Stimulated activated naive CD8-positive, alpha-beta T cell treated with anti-CD3 and anti-CD28 coated beads, Interleukin-15, Interleukin-2, amounts not matched to agents 100 ng/mL and 50 ng/mL, for 24 hours (primary cell): ENCODE measurements at regions not wholly inside any gene's neighbourhood (a gene's known extent, or its start where the extent isn't known, plus 50 kb on each side); places are given as distances from the start of the nearest gene placed in this dataset.

Experiments
- H3K27ac Mint-ChIP-seq: one replicate; pipeline ENCODE4 v1.8.0; 2021; ENCODE audit warnings: mild to moderate bottlenecking, mixed read lengths
- H3K27me3 Mint-ChIP-seq: one replicate; pipeline ENCODE4 v1.8.0; 2021; ENCODE audit warnings: mixed read lengths
- H3K36me3 Mint-ChIP-seq: one replicate; pipeline ENCODE4 v1.8.0; 2021; ENCODE audit warnings: low read depth, mixed read lengths
- H3K4me1 Mint-ChIP-seq: one replicate; pipeline ENCODE4 v1.8.0; 2021; ENCODE audit warnings: low read depth, mixed read lengths
- H3K4me3 Mint-ChIP-seq: one replicate; pipeline ENCODE4 v1.8.0; 2021; ENCODE audit warnings: mild to moderate bottlenecking, mixed read lengths
- H3K9me3 Mint-ChIP-seq: one replicate; pipeline ENCODE4 v1.8.0; 2021; ENCODE audit warnings: mixed read lengths

DNA sequence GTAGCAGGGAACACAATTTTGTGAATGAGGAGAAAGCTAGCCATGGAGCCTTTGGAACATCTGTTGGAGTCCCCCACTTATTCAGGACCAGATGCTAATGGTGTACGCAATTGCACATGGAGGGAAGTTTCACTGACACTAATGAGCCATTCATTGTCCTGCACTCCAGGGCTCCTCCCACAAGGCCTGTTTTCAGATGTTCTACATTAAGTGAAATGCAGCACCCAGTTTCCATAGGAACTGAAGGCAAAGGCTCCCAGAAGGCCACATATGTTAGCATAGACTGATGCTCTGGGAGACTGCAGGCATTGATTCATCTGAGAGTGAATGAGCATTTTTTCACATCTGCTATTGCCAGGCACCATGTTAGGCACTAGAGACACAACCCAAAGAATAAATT lies 399.5 kb downstream of the ETS1 start:
- no peak overlapping the region for H3K4me3 Mint-ChIP-seq
- H3K36me3 Mint-ChIP-seq: peaks cover 30% of the 10 kb centered on the region
- H3K9me3 Mint-ChIP-seq: peaks cover 27% of the 10 kb centered on the region
- no peaks in the 10 kb centered on the region for H3K27me3 Mint-ChIP-seq
- H3K4me1 Mint-ChIP-seq: peaks cover 44% of the 10 kb centered on the region
- H3K27ac Mint-ChIP-seq: no peak overlapping the region

DNA sequence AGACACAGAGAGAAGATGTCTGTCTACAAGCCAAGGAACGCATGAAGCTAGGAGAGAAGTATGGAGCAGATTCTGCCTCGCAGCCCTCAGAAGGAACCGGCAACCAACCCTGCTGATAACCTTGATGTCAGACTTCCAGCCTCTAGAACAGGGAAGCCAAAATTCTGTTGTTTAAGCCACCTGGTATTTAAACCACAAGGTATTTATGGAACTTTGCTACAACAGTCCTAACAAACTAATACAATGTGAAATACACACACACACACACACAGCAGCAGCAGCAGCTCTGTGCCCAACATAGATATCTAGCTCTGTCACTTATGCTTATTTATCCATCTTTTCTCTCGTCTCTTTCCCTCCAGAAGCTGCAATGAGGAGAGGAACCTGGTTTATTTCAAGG lies 400.0 kb downstream of the ETS1 start:
- Mint-ChIP-seq H3K4me3 (no peak overlapping the region), H3K36me3 (peaks cover 30% of the 10 kb centered on the region), H3K27ac (no peak overlapping the region), H3K4me1 (peaks cover 47% of the 10 kb centered on the region), H3K27me3 (no peaks in the 10 kb centered on the region), H3K9me3 (peaks cover 27% of the 10 kb centered on the region)

DNA sequence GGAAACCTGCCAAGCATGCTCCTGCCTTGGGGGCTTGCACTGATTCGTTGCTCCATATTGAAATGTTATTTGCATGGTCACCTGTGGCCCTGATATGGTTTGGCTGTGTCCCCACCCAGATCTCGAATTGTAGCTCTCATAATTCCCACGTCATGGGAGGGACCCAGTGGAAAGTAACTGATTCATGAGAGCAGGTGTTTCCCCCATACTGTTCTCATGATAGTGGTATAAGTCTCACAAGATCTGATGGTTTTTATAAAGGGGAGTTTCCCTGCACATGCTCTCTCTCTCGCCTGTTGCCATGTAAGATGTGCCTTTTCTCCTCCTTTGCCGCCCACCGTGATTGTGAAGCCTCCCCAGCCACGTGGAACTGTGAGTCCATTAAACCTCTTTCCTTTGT lies 402.4 kb downstream of the ETS1 start:
- H3K27me3 Mint-ChIP-seq: no peaks in the 10 kb centered on the region
- peaks cover 48% of the 10 kb centered on the region for H3K4me1 Mint-ChIP-seq
- H3K36me3 Mint-ChIP-seq: peaks cover 30% of the 10 kb centered on the region
- H3K9me3 Mint-ChIP-seq: peaks cover 27% of the 10 kb centered on the region
- no peak overlapping the region for H3K27ac Mint-ChIP-seq
- no peak overlapping the region for H3K4me3 Mint-ChIP-seq

DNA sequence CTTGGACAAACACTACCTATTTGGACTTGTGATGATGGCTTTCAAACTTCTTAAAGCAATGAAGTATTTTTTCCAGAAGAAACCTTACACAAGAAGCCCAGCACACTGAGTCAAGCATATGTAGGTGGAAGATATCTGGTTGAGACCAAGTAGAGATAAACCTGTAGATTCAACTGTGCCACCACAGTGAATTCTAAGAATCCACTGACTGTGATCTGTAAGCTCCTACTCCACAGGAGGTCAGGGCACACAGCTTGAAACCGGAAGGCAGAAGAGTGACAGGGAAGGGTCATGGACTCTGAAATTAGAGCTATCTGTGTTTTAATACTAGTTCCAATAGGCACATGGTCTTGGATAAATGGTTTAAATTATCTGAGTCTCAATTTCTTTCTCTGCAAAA lies 404.5 kb downstream of the ETS1 start:
- Mint-ChIP-seq H3K4me3 (no peak overlapping the region), H3K27ac (peak overlapping the region; percentile 53), H3K9me3 (peaks cover 27% of the 10 kb centered on the region), H3K4me1 (peaks cover 41% of the 10 kb centered on the region), H3K27me3 (no peaks in the 10 kb centered on the region), H3K36me3 (peaks cover 30% of the 10 kb centered on the region)

DNA sequence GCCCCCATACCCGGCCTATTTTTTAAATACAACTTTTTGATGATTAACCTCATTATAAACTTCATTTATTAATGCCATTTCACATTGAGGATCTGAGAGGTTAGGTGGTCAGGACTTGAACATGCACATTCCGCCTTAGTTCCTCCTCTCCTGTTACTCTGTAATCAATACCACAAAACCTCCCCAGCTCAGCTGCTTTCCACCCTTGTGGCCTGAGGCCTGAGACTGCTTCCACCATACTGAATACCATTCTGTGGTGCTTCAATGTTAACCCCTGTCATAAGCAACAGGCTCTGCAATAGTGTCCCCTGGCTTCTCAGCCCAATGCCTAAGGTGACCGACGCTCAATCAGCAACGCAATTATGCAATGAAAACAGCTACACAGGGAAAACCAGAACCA lies 405.4 kb downstream of the ETS1 start:
- peaks cover 41% of the 10 kb centered on the region for H3K4me1 Mint-ChIP-seq
- H3K36me3 Mint-ChIP-seq: peaks cover 30% of the 10 kb centered on the region
- H3K27ac Mint-ChIP-seq: no peak overlapping the region
- H3K4me3 Mint-ChIP-seq: no peak overlapping the region
- H3K9me3 Mint-ChIP-seq: peaks cover 27% of the 10 kb centered on the region
- H3K27me3 Mint-ChIP-seq: no peaks in the 10 kb centered on the region

DNA sequence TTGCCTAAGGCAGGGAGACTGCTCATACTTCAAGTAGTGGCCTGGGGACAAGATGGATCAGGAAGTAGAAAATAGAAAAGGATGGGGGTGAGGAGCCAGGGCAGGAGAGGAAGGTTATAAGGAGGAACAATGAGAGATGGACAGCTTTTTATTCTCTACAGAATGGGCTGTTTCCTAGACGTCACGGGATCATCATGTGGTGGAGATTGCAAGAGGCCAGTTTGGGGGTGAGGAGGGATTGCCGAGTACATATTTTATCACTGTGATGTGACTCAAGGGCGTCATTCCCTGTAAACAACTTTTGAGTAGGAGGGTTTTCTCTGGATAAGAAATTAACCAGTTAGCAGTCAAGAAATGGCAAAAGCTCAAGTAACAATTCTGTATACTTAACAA lies 406.3 kb downstream of the ETS1 start:
- Mint-ChIP-seq H3K27ac (no peak overlapping the region), H3K9me3 (peaks cover 20% of the 10 kb centered on the region), H3K4me3 (no peak overlapping the region), H3K4me1 (peaks cover 41% of the 10 kb centered on the region), H3K27me3 (no peaks in the 10 kb centered on the region), H3K36me3 (peaks cover 24% of the 10 kb centered on the region)

DNA sequence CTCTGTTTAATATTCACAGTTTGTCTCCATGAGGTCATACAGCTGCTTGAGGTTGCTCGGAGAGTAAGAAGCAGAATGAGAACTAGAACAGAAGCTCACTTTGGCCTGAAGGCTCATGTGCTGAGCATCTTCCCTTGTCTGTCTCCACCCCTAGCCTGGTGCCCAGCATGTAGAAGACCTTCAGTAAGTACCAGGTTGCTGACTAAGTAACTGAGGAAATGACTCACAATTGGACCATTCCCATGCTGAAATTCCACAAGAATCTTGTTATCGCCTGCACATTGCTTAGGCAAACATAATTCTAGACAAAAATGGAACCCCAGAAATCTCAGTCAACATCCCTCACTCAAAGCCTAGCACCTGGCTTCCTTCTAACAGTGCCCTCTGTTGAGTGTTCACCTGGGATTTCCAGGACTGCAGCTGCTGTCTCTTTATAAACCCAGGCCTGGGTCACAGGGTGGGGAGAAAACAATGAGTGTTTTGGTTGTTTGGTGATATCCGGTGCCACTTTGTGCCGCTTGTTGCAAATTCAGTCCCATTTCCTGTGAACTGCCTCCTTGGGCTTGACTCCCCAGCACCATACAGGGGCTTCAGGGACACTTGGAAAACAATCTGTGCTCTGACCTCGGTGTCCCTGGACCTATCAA lies 406.8 kb downstream of the ETS1 start:
- H3K27me3 Mint-ChIP-seq: no peaks in the 10 kb centered on the region
- no peak overlapping the region for H3K4me3 Mint-ChIP-seq
- H3K27ac Mint-ChIP-seq: no peak overlapping the region
- H3K9me3 Mint-ChIP-seq: peaks cover 15% of the 10 kb centered on the region
- H3K36me3 Mint-ChIP-seq: peaks cover 19% of the 10 kb centered on the region
- H3K4me1 Mint-ChIP-seq: peaks cover 41% of the 10 kb centered on the region

DNA sequence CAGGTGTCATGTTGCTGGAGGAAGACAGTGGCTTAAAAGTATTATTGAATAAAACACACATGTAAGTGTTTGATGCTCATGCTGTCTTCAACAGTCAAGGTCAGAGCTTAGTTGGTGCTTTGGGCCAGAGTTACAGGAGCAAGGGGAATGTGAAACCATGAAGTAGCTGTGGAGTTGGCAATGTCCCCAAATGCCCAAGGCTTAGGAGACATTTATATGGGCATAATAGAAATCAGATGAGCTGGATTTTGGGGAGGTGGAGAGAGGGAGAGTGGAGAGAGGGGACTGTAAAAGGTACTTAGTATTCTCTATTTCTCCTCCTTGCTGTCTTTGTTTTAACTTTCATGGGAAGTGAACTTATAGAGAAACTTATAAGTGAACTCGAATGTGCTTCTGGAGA lies 407.8 kb downstream of the ETS1 start:
- peaks cover 8% of the 10 kb centered on the region for H3K36me3 Mint-ChIP-seq
- H3K27me3 Mint-ChIP-seq: no peaks in the 10 kb centered on the region
- H3K9me3 Mint-ChIP-seq: peaks cover 6% of the 10 kb centered on the region
- H3K4me3 Mint-ChIP-seq: no peak overlapping the region
- no peak overlapping the region for H3K27ac Mint-ChIP-seq
- H3K4me1 Mint-ChIP-seq: peaks cover 39% of the 10 kb centered on the region

DNA sequence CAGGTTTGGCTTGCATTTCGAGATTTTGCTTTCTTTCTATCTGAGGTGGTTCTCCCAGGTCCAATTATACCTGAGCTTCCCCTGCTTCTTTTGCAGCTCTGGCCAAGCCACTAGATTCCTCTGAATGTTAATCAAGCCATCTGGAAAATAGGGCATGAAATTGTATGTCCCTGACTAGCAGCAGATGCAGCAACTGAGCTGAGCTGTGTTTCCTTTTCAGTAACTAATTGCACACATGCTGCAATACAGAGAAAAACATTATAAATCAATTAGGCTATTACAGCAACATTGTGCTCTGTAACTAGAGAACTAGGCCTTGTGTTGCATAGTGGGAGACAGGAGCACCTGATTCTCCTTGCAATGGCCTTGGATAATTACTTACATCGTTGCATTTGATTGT lies 408.3 kb downstream of the ETS1 start:
- no peaks in the 10 kb centered on the region for H3K27me3 Mint-ChIP-seq
- no peak overlapping the region for H3K4me3 Mint-ChIP-seq
- H3K9me3 Mint-ChIP-seq: peaks cover 1% of the 10 kb centered on the region
- peaks cover 35% of the 10 kb centered on the region for H3K4me1 Mint-ChIP-seq
- peaks cover 4% of the 10 kb centered on the region for H3K36me3 Mint-ChIP-seq
- H3K27ac Mint-ChIP-seq: no peak overlapping the region

DNA sequence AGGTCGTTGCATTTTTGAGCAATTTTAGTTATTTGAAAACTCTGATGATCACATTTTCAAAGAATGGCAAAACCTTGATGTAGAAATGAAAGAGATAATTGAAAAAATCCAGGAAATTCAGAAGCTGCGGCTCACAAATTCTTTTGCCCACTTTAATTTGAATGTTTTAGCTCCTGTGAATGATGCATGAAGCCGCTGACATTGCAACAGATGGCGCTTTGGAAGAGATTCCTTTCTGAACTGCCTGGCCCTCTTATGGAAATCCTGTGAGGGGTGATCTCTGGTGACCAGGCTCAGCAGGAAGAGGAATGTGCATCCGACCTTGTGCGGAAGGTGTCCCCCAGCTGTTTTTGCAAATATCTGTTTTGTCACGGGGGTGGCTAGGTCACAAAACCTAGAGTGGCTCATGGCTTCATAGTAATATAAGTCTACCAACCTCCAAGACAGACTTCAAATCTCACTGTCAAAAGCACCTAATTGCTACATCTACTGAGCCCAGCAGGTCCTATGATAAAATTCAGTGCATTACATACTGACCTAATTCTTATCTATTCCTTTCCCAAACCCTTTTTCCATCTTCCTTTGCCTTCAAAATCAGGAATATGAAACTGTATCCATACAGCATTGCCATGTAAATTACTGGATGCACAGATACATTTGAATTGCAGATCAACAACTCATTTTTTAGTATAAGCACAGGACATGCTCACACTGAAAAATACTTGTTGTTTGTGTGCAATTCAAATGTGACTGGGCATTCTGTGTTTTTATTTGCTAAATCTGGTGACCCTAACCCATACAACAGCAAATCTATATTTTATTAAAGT lies 412.7 kb downstream of the ETS1 start:
- Mint-ChIP-seq H3K4me3 (no peak overlapping the region), H3K27me3 (no peaks in the 10 kb centered on the region), H3K27ac (peak overlapping the region; percentile 30), H3K4me1 (peaks cover 16% of the 10 kb centered on the region), H3K9me3 (no peaks in the 10 kb centered on the region), H3K36me3 (no peaks in the 10 kb centered on the region)

DNA sequence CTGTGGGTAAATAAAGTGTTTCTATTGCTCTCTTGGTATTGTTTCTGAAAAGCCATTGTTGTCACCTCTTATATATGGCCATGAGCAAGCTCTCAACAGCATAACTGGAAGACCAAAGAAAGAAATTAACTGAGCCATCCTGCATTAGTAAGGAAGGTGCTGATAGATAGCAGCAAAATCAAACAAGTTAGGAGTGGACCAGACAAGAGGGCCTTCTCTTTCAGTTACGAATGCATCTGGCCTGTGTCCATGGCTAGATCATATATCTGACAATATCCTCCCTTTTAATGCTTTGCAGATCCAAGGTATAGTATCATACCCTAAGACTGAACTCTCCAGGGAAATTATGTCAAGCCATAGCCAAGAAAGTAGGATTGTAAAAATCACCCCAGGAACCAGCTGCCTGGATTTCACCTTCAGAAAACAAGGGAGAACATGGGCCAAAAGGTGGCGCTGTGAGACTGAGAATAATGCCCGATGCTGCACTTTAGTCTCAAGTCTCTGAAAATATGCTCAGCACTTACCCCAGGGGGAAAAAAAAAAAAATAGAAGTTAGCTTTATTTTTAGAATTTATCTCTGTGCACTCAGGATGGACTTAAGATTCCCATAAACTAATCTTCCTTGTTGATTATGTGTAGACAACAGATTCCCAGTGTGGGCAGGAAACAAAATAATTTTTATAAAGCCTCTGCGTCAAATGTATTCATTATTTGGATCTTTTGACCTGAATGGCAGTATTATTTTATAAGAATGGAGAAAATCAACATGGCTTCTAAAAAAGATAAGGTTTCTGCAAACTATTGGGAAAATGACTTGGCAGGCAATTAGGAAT lies 415.1 kb downstream of the ETS1 start:
- no peaks in the 10 kb centered on the region for H3K9me3 Mint-ChIP-seq

DNA sequence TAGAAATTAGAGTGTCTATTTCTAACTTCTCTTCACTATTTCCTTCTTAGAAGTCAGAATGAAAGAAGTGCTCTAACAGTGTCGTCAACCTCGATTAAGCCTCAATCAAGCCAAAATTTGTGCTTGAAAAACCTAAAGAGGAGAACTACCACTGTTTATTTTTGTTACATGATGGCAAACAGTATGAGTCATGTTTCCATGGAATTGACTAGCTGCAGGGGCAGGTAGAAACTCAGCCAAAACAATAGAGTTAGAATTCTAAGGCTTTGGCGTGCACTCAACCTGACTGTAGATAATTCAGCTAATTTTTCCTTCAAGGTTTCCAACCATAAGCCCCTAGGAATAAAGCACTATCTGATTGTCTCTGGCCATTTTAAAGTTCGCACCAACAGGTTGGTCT lies 415.9 kb downstream of the ETS1 start:
- Mint-ChIP-seq H3K4me1 (peaks cover 16% of the 10 kb centered on the region), H3K27ac (peak overlapping the region; percentile 13), H3K4me3 (no peak overlapping the region), H3K27me3 (no peaks in the 10 kb centered on the region), H3K36me3 (no peaks in the 10 kb centered on the region), H3K9me3 (no peaks in the 10 kb centered on the region)

More for the DNA sequence above, 415.1 kb downstream of the ETS1 start:
- H3K36me3 Mint-ChIP-seq: no peaks in the 10 kb centered on the region
- H3K27ac Mint-ChIP-seq: peak overlapping the region; percentile 13
- H3K4me3 Mint-ChIP-seq: no peak overlapping the region
- H3K4me1 Mint-ChIP-seq: peaks cover 16% of the 10 kb centered on the region
- no peaks in the 10 kb centered on the region for H3K27me3 Mint-ChIP-seq

DNA sequence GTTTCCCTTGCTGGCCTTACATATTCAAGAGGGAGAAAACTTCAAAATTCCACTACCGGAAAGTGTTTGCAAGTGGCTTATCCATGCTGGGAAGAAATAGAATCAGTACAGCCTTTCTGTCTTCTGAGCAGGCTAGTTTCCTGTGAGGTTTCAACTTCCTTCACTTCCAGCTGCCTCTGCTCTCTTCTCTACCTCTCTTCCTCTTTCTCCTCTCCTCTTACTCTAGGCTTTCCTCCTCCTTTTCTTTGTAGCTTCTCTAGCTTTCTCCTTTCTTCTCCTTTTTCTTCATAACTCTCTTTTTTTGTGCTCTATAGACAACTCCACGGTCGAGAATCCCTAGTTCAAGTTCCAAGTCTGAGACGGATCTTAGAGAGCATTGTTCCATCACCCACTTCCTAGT lies 421.8 kb downstream of the ETS1 start:
- H3K27me3 Mint-ChIP-seq: no peaks in the 10 kb centered on the region
- peak overlapping the region; percentile 24 for H3K27ac Mint-ChIP-seq
- no peaks in the 10 kb centered on the region for H3K36me3 Mint-ChIP-seq
- no peak overlapping the region for H3K4me3 Mint-ChIP-seq
- no peaks in the 10 kb centered on the region for H3K9me3 Mint-ChIP-seq
- peaks cover 6% of the 10 kb centered on the region for H3K4me1 Mint-ChIP-seq

DNA sequence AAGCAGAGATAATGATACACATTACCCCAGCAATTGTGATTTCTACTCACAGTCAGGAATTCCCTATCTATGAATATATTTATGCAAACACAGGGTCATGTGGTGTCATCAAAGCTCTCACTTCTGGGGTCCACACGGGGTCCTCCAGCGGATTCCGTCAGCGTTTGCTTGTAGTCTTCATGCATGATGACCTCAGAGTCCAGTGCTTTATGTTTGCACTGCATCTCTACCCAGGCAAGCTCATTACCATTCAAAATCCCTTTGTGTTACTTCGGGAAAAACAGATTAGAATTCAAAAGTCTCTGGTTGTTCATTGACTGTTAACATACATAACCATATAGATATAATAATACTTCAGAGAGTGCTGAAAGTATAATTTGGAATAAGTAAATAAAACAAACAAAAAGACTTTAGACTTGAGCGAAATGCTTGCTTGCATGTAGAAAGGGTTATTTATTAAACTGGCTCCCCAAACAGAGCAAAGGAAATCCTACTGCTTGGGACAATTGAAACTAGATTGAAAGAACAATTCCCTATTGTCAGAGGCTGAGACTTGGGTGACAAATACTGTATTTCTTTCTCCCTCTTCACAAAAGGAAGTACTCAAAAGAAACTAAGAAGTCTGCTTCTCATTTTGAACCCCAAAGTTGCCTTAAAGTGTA lies 423.1 kb downstream of the ETS1 start:
- peaks cover 6% of the 10 kb centered on the region for H3K4me1 Mint-ChIP-seq
- H3K27ac Mint-ChIP-seq: no peak overlapping the region
- no peaks in the 10 kb centered on the region for H3K9me3 Mint-ChIP-seq
- H3K27me3 Mint-ChIP-seq: no peaks in the 10 kb centered on the region
- H3K36me3 Mint-ChIP-seq: no peaks in the 10 kb centered on the region
- H3K4me3 Mint-ChIP-seq: no peak overlapping the region

DNA sequence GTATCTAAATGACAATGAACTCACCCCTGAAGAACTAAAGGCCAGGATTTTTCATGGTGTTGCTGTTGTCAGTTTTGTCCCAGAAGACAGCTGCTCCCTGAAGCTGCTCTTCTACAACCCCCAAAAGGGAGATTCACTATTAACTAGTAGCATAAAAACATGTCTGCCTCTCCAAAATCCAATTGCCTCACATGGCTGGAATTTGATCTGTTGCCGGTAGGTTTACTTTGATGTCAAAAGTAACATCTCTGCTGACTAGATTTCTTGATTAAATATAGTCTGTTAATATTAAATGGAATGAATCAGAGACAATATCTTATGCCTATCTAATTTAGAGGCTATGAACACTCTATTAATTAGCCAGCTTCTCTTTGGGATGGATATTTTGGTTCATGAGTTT lies 425.4 kb downstream of the ETS1 start:
- no peaks in the 10 kb centered on the region for H3K27me3 Mint-ChIP-seq

More for the DNA sequence above, 425.4 kb downstream of the ETS1 start:
- no peak overlapping the region for H3K4me3 Mint-ChIP-seq
- H3K9me3 Mint-ChIP-seq: no peaks in the 10 kb centered on the region
- H3K27ac Mint-ChIP-seq: no peak overlapping the region
- H3K36me3 Mint-ChIP-seq: no peaks in the 10 kb centered on the region
- H3K4me1 Mint-ChIP-seq: peaks cover 24% of the 10 kb centered on the region
